Retina (tissue), 1 donor: ENCODE measurements at regions not wholly inside any gene's neighbourhood (a gene's known extent, or its start where the extent isn't known, plus 50 kb on each side); places are given as distances from the start of the nearest gene placed in this dataset.
A peak's percentile ranks its signal among the peaks of the same experiment; 100 is the strongest.

ENCODE experiments used
- DNase-seq: peaks from one replicate; pipeline ENCODE4 v3.0.0-alpha.2; 2016

DNA sequence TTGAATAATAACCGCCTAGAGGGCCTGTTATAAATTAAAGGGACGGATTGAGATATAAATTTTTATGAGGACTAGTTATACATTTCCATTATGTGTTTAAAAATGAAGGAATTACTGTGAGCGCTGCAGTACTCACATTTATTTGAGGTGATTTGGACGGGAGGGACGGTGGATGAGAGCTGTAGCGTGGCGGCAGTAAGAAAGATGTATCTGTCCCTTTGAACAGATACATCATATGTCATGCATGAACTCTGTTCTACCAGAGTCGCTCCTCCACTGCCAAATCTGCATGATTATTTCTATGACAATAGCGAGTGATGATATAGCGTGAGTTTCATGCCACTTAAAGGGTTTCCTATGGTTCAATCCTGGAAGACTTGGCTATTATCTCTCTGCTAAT, 538.8 kb downstream of the MCTP2 start:
- DNase-seq, result no peak

GRCh38 chr15:94777037-94777436, 545.7 kb downstream of the MCTP2 start:
- no peak for DNase-seq

- DNase-seq, result no peak
Observed at GRCh38 chr15:94778840-94779239, 547.5 kb downstream of the MCTP2 start.

DNA sequence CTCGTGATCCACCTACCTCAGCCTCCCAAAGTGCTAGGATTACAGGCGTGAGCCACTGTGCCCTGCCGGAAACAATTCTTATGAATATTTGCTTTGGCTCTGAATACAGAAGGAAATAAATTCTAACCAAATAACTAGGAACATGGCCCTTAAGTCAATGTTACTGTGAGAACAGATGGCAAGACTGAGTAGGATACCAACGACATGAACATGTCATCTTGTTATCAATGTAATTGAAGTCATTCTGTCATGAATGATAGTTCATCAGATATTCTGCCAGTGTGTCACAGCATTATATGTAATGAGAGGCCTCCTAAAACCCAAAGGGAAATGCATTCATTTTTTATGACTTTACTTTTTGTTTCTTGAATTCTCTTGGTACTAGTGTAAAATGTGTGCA, 548.8 kb downstream of the MCTP2 start:
- DNase-seq, result no peak

DNA sequence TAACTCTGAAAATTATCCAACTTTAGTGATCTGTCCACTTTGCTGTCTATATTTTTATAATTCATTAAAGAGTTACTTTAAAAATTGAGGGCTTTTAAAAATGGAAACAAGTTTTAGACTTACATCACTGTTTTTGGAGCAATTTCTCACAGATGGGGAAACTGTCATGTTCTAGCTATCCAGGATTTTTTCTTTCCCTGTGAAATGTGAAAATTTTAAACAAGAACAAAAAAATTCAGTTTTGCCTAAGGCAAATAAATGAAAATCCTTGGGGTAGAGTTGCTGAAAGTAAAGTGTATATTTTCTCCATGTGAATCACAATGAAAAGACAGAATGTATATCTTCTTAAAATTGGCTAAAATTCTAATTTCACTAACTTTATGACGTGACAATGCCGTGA, 553.7 kb downstream of the MCTP2 start:
- DNase-seq, result no peak

- DNase-seq, result no peak
Observed at GRCh38 chr15:94791008-94791407, 559.6 kb downstream of the MCTP2 start.

GRCh38 chr15:94791510-94791909, 560.1 kb downstream of the MCTP2 start:
- no peak for DNase-seq

DNA sequence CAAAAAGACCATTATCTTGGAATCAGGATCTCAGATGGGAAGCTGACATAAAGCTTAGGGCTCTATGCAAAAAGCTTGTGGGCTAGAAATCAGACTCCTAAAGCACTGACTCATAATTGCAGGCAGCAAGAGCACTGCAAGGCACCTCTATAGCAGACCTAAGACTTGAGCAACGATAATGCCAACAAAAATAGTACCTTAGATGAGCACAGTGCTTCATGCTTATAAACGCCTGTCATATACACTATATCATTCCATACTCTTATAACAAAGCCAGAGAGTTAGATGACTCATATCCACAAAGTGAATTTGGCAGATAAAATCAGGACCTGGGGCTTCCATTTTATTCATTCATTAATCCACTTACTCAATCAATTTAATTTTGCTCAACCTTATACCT, 560.8 kb downstream of the MCTP2 start:
- no peak for DNase-seq

DNA sequence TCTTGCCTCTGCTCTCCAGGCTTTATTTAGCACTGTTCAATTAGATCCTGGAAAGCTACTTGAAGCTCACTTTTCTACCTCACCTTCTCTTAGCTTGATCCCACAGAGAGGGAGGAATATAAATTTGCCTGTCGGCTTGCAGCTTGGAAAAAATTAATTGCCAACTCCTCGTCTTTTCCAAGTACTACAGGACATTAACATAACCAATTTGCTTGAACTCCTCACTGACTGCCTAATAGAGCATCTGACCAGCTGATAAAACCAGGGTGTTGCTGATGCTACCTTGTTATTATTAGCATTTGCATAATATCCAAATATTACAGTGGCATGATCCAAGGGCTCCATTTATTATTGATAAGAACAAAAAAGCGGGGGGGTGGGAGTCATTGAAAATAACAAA, 561.8 kb downstream of the MCTP2 start:
- peak; percentile 67 for DNase-seq

DNA sequence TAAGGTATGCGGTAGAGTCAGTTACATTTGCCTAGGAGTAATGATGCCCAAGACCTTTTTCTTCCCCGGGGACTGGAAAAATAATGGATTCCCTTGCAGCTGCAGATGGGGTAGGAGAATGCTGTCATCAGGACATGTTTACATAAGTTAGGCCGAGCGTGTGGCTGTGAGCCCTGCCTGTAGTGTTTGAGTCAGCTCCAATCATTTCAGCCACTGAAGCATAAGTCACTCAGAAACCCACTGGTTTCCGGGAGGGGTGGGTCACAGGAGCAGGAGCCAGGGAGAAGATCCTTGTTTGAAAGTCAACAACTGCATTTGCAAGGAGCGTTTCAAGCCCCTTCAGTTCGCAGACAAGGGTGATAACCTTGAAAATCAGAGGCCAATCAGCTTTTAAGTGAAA, 562.3 kb downstream of the MCTP2 start:
- peak; percentile 82 for DNase-seq

- DNase-seq, result no peak
Observed at GRCh38 chr15:94804613-94805012, 573.3 kb downstream of the MCTP2 start.

- DNase-seq, result no peak
Observed at GRCh38 chr15:94815110-94815731, 583.9 kb downstream of the MCTP2 start.

DNA sequence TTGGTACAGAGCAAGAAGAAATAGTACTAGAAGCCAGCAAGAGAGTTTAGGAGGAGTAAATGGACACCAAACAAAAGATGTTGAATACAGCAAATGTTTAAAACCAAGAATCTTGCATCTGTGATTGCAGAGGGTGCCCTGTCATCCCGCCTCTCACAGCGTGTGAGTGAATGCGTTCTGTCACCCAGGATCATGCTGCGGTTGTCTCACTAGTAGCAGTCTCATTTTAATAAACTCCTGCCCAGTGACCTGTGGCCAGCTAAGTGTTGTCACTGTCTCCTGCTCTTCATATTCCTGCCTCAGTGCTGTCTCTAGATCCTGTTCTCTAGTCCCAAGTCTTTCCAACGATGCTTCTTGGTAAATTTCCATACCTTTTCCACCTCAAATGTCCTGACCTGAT, 584.6 kb downstream of the MCTP2 start:
- peak; percentile 39 for DNase-seq

DNA sequence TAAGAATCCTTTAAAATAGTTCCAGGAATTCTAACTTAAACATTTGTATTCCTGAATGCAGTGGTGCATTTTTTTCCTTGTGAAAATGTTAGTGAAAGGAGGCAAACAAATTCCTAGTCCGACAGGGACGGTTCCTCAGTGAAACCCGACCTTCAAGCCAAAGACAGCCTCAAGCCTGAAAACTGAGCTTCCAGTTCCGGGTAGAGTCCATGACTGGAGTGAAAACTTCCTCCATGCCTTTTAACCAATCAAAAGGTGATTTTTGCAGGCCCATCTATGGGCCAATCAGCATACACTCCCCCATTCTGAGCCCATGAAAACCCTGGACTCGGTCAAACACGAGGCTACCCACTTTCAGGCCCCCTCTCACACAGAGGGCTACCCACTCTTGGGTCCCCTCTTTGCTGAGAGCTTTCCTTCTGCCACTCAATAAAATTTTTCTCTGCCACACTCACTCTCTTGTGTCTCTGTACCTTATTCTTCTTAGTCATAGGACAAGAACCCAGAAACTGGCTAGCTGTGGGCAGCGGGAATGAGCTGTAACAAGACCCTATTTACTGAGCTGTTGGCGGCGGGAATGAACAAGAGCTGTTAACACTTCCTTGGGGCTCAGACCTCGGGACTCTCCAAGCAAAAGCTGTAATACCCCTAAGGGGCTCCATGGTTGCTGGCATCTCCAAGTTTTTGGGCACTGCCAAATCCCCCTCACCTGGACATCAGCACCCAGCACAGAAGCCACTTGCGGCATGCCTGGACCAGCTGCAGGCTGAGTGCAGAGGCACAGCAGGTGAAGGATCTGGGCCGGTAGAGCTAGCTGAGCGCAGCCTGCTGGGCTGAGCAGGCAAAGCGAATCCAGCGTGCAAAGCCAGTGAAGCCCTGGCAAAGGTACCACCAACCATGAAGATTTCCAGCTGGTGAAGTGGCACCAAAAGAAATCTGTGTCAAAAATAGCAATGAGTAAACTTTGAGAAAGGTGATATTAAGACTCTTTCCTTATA, 598.8 kb downstream of the MCTP2 start:
- no peak for DNase-seq

- no peak for DNase-seq
Observed at GRCh38 chr15:94834000-94834399, 602.6 kb downstream of the MCTP2 start.

DNA sequence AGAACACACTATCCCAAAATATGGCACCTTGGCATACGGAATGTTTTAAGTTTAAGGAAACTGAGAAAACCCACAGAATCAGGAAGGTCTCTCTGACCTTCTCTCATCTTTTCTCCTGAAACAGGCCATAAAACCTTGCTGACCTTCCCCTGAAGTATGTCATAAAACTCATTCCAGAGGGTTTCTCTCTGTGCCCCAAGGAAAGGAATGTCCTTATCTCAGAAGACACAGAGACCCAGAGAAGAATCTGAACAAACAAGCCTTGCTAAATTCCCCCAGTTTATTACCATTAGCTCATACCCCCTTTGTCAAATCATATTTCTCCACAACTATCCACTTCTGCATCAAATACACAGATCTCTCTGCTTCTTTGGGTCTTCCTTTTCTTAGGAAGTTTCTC, 603.1 kb downstream of the MCTP2 start:
- no peak for DNase-seq

DNA sequence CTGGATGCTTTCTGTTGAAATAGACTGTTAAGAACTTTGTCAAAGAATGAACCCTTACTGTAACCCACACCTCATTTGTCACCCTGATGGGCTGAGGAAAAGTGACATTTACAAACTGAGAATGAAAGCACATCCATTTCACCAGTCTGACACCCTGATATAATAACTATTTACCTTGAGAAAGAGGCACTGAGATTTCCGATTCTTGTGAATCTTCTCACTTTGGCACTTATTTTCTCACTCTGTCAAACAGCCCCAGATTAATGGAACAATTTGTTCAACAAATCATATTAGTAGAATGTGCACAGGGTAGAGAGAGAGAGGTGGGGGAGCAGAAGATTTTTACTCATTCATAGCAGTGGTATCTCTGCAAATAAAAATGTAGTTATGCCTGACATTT, 606.9 kb downstream of the MCTP2 start:
- no peak for DNase-seq

DNA sequence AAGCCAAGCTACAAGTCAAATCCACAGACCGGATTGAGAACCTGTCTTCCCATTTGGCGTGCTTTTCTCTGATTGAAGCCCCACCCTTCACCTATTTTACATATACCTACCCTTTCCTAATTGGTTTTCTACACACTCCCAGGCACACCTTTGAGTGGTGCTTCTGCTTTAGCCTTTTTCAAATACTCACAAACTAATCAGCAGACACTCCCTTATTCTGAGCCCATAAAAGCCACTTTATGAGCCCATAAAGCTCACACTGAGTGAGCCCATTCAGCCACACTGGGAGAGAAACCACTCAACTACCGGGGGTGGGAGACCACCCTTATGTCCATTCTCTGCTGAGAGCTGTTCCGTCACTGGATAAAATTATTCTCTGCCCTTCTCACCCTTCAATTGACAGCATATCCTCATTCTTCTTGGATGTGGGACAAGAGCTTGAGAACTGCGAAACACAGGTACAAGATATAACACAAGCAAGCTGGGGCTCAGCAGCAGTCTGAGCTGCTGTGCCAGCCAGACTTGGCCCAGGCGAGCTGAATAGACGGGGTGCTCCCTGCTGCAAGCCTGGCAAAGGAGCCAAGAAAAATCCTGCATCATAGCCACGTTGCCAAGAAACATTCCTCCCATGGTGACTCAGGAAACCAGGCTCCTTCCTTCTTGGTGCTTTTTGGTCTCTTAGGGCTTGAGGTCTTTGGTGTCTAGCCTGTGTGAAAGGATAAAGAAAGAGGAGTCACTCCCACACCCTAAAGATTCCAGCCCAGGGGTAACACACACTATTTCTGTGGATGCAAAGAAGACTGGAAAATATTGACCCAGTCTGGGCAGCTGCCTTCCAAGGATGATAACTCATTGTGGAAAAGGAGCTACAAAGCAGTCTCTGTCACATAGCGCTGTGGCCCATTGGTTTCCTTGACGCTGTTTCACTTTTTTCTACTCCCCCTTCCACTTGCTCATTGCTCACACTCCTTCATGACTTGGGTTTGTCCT, 609.7 kb downstream of the MCTP2 start:
- DNase-seq, result no peak

- no peak for DNase-seq
Observed at GRCh38 chr15:94843060-94843459, 611.7 kb downstream of the MCTP2 start.

GRCh38 chr15:94844198-94844537, 612.8 kb downstream of the MCTP2 start:
- DNase-seq, result no peak

- peak; percentile 88 for DNase-seq
Observed at GRCh38 chr15:94844538-94845389, 613.4 kb downstream of the MCTP2 start.

DNA sequence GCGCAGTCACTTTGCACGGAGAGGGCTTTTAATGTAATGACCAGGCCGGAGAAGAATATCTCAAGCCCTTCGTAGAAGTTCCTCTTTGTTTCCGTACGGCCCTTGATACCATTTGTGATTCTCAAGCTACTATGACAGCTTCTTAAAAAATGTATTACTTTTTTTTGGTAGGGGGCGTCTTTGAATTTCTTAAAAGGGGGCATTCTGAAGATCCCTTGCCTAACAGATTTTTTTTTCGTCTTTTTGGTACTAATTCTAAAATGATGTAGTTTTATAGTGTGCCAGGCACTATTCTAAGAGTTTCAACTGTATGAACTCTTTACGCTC, 614.0 kb downstream of the MCTP2 start:
- no peak for DNase-seq
